WTC11 (cell line): ENCODE measurements at regions not wholly inside any gene's neighbourhood (a gene's known extent, or its start where the extent isn't known, plus 50 kb on each side); places are given as distances from the start of the nearest gene placed in this dataset.

Source experiments
- ATAC-seq: fragments of 200-7000 bp; cut with Tn5 transposase; 2 replicates; pipeline ENCODE4 v1.10.0; 2021; ENCODE audit warnings: mild to moderate bottlenecking, moderate library complexity
- CTCF ChIA-PET: fragments of 300-600 bp; sonication (Branson Sonifier 250); formaldehyde crosslinking; loops from one replicate; lab custom pipeline; 2021; ENCODE audit warnings: antibody characterized with exemption; lab: Charles Lee
- POLR2A ChIA-PET: fragments of 350-600 bp; sonication (Branson Sonifier 250); formaldehyde crosslinking; loops from one replicate; lab custom pipeline; 2021; ENCODE audit warnings: antibody characterized with exemption; lab: Charles Lee
- DNase-seq: peaks from one replicate; pipeline ENCODE4 v3.0.0; 2021; ENCODE audit warnings: low spot score
- H3K27ac Mint-ChIP-seq: 2 replicates; pipeline ENCODE4 v1.8.0; 2021; ENCODE audit warnings: mixed read lengths
- H3K27me3 Mint-ChIP-seq: 2 replicates; pipeline ENCODE4 v1.8.0; 2021; ENCODE audit warnings: low read depth, mild to moderate bottlenecking, moderate library complexity, mixed read lengths
- H3K36me3 Mint-ChIP-seq: 2 replicates; pipeline ENCODE4 v1.8.0; 2021; ENCODE audit warnings: mixed read lengths
- H3K4me1 Mint-ChIP-seq: 2 replicates; pipeline ENCODE4 v1.8.0; 2022; ENCODE audit warnings: mixed read lengths
- H3K4me3 Mint-ChIP-seq: 2 replicates; pipeline ENCODE4 v1.8.0; 2021; ENCODE audit warnings: mild to moderate bottlenecking, moderate library complexity, mixed read lengths
- H3K9me3 Mint-ChIP-seq: 2 replicates; pipeline ENCODE4 v1.8.0; 2021; ENCODE audit warnings: mixed read lengths
- CREB1 ChIP-seq: sonication (generic); formaldehyde crosslinking; IDR thresholded peaks from 2 replicates; pipeline ENCODE4 v1.8.0; 2023; ENCODE audit warnings: mild to moderate bottlenecking, missing genetic modification reagents
- FOXK1 ChIP-seq: sonication (generic); formaldehyde crosslinking; IDR thresholded peaks from 2 replicates; pipeline ENCODE4 v1.8.0; 2022; ENCODE audit warnings: mild to moderate bottlenecking, moderate library complexity, missing genetic modification reagents
- FOXP1 ChIP-seq: sonication (generic); formaldehyde crosslinking; IDR thresholded peaks from 2 replicates; pipeline ENCODE4 v1.8.0; 2022; ENCODE audit warnings: missing genetic modification reagents, mild to moderate bottlenecking, moderate library complexity, borderline replicate concordance
- GRHL2 ChIP-seq: fragments of 250-450 bp; sonication (Bioruptor Pico); IDR thresholded peaks from 2 replicates; pipeline ENCODE4 v1.8.0; 2022; ENCODE audit warnings: mild to moderate bottlenecking, moderate library complexity; ENCODE audit not compliant: insufficient replicate concordance, severe bottlenecking
- HMGA2 ChIP-seq: fragments of 250-450 bp; sonication (Bioruptor Pico); IDR thresholded peaks from 2 replicates; pipeline ENCODE4 v1.4.0; 2021; ENCODE audit warnings: mild to moderate bottlenecking, moderate library complexity
- IRF2 ChIP-seq: sonication (generic); formaldehyde crosslinking; IDR thresholded peaks from 2 replicates; pipeline ENCODE4 v1.8.0; 2022; ENCODE audit warnings: low read depth, missing genetic modification reagents, borderline replicate concordance
- NR2C2 ChIP-seq: sonication (generic); formaldehyde crosslinking; IDR thresholded peaks from 2 replicates; pipeline ENCODE4 v1.8.0; 2022; ENCODE audit warnings: mild to moderate bottlenecking, missing genetic modification reagents
- OVOL2 ChIP-seq: fragments of 250-450 bp; sonication (Bioruptor Pico); IDR thresholded peaks from 2 replicates; pipeline ENCODE4 v1.9.0; 2021; ENCODE audit warnings: mild to moderate bottlenecking, borderline replicate concordance
- RORB ChIP-seq: fragments of 250-450 bp; sonication (Bioruptor Pico); IDR thresholded peaks from 2 replicates; pipeline ENCODE4 v1.9.0; 2021; ENCODE audit warnings: mild to moderate bottlenecking
- ZNF138 ChIP-seq: sonication (generic); formaldehyde crosslinking; conservative IDR thresholded peaks from 2 replicates; pipeline ENCODE4 v1.8.1; 2022; ENCODE audit warnings: mild to moderate bottlenecking, moderate library complexity, missing genetic modification reagents
- ZNF219 ChIP-seq: sonication (generic); formaldehyde crosslinking; IDR thresholded peaks from 2 replicates; pipeline ENCODE4 v1.8.0; 2023; ENCODE audit warnings: missing genetic modification reagents, mild to moderate bottlenecking, borderline replicate concordance
- ZNF416 ChIP-seq: fragments of 250-450 bp; sonication (Bioruptor Pico); IDR thresholded peaks from 2 replicates; pipeline ENCODE4 v1.9.0; 2021; ENCODE audit warnings: mild to moderate bottlenecking, inconsistent platforms
- TF ChIP-seq, protein P1 (sequence below): sonication (generic); formaldehyde crosslinking; IDR thresholded peaks from 2 replicates; pipeline ENCODE4 v1.8.1; 2023; ENCODE audit warnings: mild to moderate bottlenecking, missing genetic modification reagents
- TF ChIP-seq, protein P2 (sequence below): fragments of 250-450 bp; sonication (Bioruptor Pico); conservative IDR thresholded peaks from 2 replicates; pipeline ENCODE4 v1.9.0; 2021; ENCODE audit warnings: mild to moderate bottlenecking
- TF ChIP-seq, protein P3 (sequence below): sonication (generic); formaldehyde crosslinking; IDR thresholded peaks from 2 replicates; pipeline ENCODE4 v1.8.1; 2023; ENCODE audit warnings: mild to moderate bottlenecking, missing genetic modification reagents
- TF ChIP-seq, protein P4 (sequence below): sonication (generic); formaldehyde crosslinking; IDR thresholded peaks from 2 replicates; pipeline ENCODE4 v1.8.1; 2022; ENCODE audit warnings: mild to moderate bottlenecking, moderate library complexity, missing genetic modification reagents
- TF ChIP-seq, protein P5 (sequence below): fragments of 250-450 bp; sonication (Bioruptor Pico); IDR thresholded peaks from 2 replicates; pipeline ENCODE4 v1.9.0; 2021; ENCODE audit warnings: moderate library complexity, mild to moderate bottlenecking, inconsistent platforms, borderline replicate concordance
- TF ChIP-seq, protein P6 (sequence below): sonication (generic); formaldehyde crosslinking; IDR thresholded peaks from 2 replicates; pipeline ENCODE4 v1.8.0; 2022; ENCODE audit warnings: mild to moderate bottlenecking, missing genetic modification reagents
- TF ChIP-seq, protein P7 (sequence below): sonication (generic); formaldehyde crosslinking; IDR thresholded peaks from 2 replicates; pipeline ENCODE4 v1.8.1; 2023; ENCODE audit warnings: mild to moderate bottlenecking, missing genetic modification reagents, borderline replicate concordance

DNA sequence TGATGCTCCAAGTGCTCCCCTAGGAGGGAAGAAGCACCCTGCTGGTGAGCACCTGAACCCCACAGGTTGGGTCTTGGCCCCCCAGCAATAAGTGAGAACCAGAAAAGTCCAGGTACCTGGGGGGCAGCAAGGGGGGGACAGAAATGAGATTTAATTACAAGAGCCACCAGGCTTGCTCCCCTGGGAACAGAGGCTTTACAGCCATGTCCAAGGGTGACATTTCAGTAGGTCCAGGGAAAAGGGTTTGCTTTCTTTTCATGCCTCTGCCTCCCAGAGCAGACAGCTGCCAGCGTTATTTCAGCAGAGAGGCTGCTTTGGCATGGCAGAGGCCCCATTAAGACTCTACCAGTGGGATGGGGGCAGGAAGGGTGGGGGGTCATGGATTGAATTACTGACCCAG is 437.7 kb downstream of the BUD13 start:
- CTCF ChIA-PET: interaction anchor here (1.1 kb wide), 1 partner anchor 179 kb away, joined by 4 read pairs; no protein-coding TSS in a partner anchor
- Mint-ChIP-seq H3K9me3 (peaks cover 15% of the 10 kb centered on the region), H3K4me1 (peaks cover 19% of the 10 kb centered on the region), H3K27ac (no peak overlapping the region), H3K36me3 (peaks cover 7% of the 10 kb centered on the region; the same call in 1 of the 2 replicates), H3K4me3 (no peak overlapping the region), H3K27me3 (no peaks in the 10 kb centered on the region)
- no peak for DNase-seq
- ATAC-seq: no peak
- POLR2A ChIA-PET: interaction anchor here (0.6 to 0.7 kb wide), 2 partner anchors 17 to 25 kb away, joined by 7 to 8 read pairs; no protein-coding TSS in a partner anchor
- TF ChIP-seq IRF2 (CRISPR knock-in tag) (no peak), RORB (CRISPR knock-in tag) (no peak), ZNF138 (CRISPR knock-in tag) (no peak), HMGA2 (CRISPR knock-in tag) (no peak), FOXK1 (CRISPR knock-in tag) (no peak), ZNF416 (CRISPR knock-in tag) (no peak), ZNF219 (CRISPR knock-in tag) (no peak), NR2C2 (CRISPR knock-in tag) (no peak), FOXP1 (CRISPR knock-in tag) (no peak), OVOL2 (CRISPR knock-in tag) (no peak), GRHL2 (CRISPR knock-in tag) (no peak), CREB1 (no peak)
- TF ChIP-seq, protein P1, sequence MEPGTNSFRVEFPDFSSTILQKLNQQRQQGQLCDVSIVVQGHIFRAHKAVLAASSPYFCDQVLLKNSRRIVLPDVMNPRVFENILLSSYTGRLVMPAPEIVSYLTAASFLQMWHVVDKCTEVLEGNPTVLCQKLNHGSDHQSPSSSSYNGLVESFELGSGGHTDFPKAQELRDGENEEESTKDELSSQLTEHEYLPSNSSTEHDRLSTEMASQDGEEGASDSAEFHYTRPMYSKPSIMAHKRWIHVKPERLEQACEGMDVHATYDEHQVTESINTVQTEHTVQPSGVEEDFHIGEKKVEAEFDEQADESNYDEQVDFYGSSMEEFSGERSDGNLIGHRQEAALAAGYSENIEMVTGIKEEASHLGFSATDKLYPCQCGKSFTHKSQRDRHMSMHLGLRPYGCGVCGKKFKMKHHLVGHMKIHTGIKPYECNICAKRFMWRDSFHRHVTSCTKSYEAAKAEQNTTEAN (CRISPR knock-in tag): no peak
- TF ChIP-seq, protein P2, sequence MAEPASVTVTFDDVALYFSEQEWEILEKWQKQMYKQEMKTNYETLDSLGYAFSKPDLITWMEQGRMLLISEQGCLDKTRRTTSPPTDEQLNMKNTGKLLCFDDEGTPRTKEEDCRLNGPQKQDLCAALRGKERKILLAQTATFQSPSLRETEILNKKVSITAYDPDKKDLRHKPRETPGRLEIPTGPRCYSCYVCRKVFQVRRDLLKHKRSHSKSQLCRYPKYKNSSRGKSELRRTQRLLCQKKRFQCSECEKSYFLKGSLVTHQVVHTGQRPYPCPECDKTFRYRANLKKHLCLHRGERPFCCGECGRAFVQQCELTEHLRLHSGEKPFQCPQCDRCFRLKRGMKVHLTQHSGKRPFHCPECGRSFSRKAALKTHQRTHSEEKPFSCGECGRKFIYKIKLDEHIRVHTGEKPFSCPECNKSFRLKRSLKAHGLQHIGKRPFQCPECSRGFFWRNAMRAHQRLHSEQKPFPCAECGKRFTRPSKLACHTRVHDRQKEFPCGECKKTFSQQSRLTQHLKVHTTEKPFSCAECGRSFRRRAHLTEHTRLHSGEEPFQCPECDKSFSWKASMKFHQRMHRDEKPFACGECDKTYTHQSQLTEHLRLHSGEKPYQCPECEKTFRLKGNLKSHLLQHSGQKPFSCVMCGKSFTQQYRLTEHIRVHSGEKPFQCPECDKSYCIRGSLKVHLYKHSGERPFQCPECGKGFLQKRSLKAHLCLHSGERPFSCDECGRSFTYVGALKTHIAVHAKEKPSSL (CRISPR knock-in tag): no peak
- TF ChIP-seq, protein P3, sequence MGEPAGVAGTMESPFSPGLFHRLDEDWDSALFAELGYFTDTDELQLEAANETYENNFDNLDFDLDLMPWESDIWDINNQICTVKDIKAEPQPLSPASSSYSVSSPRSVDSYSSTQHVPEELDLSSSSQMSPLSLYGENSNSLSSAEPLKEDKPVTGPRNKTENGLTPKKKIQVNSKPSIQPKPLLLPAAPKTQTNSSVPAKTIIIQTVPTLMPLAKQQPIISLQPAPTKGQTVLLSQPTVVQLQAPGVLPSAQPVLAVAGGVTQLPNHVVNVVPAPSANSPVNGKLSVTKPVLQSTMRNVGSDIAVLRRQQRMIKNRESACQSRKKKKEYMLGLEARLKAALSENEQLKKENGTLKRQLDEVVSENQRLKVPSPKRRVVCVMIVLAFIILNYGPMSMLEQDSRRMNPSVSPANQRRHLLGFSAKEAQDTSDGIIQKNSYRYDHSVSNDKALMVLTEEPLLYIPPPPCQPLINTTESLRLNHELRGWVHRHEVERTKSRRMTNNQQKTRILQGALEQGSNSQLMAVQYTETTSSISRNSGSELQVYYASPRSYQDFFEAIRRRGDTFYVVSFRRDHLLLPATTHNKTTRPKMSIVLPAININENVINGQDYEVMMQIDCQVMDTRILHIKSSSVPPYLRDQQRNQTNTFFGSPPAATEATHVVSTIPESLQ: no peak
- TF ChIP-seq, protein P4, sequence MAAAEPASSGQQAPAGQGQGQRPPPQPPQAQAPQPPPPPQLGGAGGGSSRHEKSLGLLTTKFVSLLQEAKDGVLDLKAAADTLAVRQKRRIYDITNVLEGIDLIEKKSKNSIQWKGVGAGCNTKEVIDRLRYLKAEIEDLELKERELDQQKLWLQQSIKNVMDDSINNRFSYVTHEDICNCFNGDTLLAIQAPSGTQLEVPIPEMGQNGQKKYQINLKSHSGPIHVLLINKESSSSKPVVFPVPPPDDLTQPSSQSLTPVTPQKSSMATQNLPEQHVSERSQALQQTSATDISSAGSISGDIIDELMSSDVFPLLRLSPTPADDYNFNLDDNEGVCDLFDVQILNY: no peak
- TF ChIP-seq, protein P5, sequence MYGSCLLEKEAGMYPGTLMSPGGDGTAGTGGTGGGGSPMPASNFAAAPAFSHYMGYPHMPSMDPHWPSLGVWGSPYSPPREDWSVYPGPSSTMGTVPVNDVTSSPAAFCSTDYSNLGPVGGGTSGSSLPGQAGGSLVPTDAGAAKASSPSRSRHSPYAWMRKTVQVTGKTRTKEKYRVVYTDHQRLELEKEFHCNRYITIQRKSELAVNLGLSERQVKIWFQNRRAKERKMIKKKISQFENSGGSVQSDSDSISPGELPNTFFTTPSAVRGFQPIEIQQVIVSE (CRISPR knock-in tag): no peak
- TF ChIP-seq, protein P6, sequence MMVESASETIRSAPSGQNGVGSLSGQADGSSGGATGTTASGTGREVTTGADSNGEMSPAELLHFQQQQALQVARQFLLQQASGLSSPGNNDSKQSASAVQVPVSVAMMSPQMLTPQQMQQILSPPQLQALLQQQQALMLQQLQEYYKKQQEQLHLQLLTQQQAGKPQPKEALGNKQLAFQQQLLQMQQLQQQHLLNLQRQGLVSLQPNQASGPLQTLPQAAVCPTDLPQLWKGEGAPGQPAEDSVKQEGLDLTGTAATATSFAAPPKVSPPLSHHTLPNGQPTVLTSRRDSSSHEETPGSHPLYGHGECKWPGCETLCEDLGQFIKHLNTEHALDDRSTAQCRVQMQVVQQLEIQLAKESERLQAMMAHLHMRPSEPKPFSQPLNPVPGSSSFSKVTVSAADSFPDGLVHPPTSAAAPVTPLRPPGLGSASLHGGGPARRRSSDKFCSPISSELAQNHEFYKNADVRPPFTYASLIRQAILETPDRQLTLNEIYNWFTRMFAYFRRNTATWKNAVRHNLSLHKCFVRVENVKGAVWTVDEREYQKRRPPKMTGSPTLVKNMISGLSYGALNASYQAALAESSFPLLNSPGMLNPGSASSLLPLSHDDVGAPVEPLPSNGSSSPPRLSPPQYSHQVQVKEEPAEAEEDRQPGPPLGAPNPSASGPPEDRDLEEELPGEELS (CRISPR knock-in tag): no peak
- TF ChIP-seq, protein P7, sequence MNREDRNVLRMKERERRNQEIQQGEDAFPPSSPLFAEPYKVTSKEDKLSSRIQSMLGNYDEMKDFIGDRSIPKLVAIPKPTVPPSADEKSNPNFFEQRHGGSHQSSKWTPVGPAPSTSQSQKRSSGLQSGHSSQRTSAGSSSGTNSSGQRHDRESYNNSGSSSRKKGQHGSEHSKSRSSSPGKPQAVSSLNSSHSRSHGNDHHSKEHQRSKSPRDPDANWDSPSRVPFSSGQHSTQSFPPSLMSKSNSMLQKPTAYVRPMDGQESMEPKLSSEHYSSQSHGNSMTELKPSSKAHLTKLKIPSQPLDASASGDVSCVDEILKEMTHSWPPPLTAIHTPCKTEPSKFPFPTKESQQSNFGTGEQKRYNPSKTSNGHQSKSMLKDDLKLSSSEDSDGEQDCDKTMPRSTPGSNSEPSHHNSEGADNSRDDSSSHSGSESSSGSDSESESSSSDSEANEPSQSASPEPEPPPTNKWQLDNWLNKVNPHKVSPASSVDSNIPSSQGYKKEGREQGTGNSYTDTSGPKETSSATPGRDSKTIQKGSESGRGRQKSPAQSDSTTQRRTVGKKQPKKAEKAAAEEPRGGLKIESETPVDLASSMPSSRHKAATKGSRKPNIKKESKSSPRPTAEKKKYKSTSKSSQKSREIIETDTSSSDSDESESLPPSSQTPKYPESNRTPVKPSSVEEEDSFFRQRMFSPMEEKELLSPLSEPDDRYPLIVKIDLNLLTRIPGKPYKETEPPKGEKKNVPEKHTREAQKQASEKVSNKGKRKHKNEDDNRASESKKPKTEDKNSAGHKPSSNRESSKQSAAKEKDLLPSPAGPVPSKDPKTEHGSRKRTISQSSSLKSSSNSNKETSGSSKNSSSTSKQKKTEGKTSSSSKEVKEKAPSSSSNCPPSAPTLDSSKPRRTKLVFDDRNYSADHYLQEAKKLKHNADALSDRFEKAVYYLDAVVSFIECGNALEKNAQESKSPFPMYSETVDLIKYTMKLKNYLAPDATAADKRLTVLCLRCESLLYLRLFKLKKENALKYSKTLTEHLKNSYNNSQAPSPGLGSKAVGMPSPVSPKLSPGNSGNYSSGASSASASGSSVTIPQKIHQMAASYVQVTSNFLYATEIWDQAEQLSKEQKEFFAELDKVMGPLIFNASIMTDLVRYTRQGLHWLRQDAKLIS (CRISPR knock-in tag): no peak
